SK-N-SH (cell line): ENCODE measurements at regions not wholly inside any gene's neighbourhood (a gene's known extent, or its start where the extent isn't known, plus 50 kb on each side); places are given as distances from the start of the nearest gene placed in this dataset.

ENCODE experiments used
- CTCF ChIA-PET: fragments of 300-600, 350-600 bp; formaldehyde crosslinking; extraction: SDS; loops from one replicate; lab custom pipeline; 2021; lab: Yijun Ruan, JAX
- POLR2A ChIA-PET: fragments of 350-600 bp; sonication (Branson Sonifier 250); formaldehyde crosslinking; extraction: SDS; loops from one replicate; lab custom pipeline; 2020; ENCODE audit warnings: antibody characterized with exemption, inconsistent platforms; lab: Yijun Ruan, JAX
- DNase-seq: peaks from one replicate; pipeline ENCODE4 v3.0.0; 2012
- H2AFZ ChIP-seq: fragments of 200-600 bp; sonication (generic); 2 replicates; pipeline ENCODE4 v1.8.1; 2016; ENCODE audit warnings: antibody characterized with exemption, mild to moderate bottlenecking, low read depth
- H3F3A ChIP-seq: fragments of 200-600 bp; sonication (generic); replicated peaks from 2 replicates; pipeline ENCODE3; 2016; ENCODE audit warnings: antibody characterized with exemption, mild to moderate bottlenecking; ENCODE audit not compliant: insufficient read depth
- H3K27ac ChIP-seq, 2 experiments: fragments of 200-500 bp in 1 of 2; fragments of 200-600 bp in 1 of 2; sonication (Bioruptor generic) in 1 of 2; sonication (generic), shearing (Covaris generic) in 1 of 2; 2 replicates each; pipeline versions ENCODE4 v1.5.1 to v1.6.1; 2014 to 2016; ENCODE audit warnings: low read depth in 2 of 2, inconsistent platforms in 1 of 2, low read length in 1 of 2, mild to moderate bottlenecking in 1 of 2, mixed read lengths in 1 of 2
- H3K27me3 ChIP-seq: fragments of 200-600 bp; sonication (generic), shearing (Covaris generic); 2 replicates; pipeline ENCODE4 v1.6.1; 2016; ENCODE audit warnings: mixed run types; ENCODE audit not compliant: insufficient read depth
- H3K36me3 ChIP-seq, 2 experiments: fragments of 200-500 bp in 1 of 2; fragments of 200-600 bp in 1 of 2; sonication (Bioruptor generic) in 1 of 2; sonication (generic) in 1 of 2; replicated peaks in 1 of 2; 2 replicates each; pipeline versions ENCODE3 to v1.5.1; 2014 to 2016; ENCODE audit warnings: low read length in 1 of 2, mild to moderate bottlenecking in 1 of 2; ENCODE audit not compliant: insufficient read depth in 2 of 2, control insufficient read depth in 1 of 2
- H3K4me1 ChIP-seq, 2 experiments: fragments of 200-500 bp in 1 of 2; fragments of 200-600 bp in 1 of 2; sonication (Bioruptor generic) in 1 of 2; sonication (generic), shearing (Covaris generic) in 1 of 2; 2 replicates each; pipeline versions ENCODE4 v1.5.1 to v1.6.1; 2014 to 2016; ENCODE audit warnings: low read depth in 1 of 2, low read length in 1 of 2, mixed run types in 1 of 2; ENCODE audit not compliant: insufficient read depth in 2 of 2, control insufficient read depth in 1 of 2
- H3K4me2 ChIP-seq: fragments of 200-600 bp; sonication (generic), shearing (Covaris generic); 2 replicates; pipeline ENCODE4 v1.6.1; 2017; ENCODE audit warnings: mixed run types
- H3K4me3 ChIP-seq, 2 experiments: fragments of 200-500 bp in 1 of 2; fragments of 200-600 bp in 1 of 2; sonication (Bioruptor generic) in 1 of 2; sonication (generic), shearing (Covaris generic) in 1 of 2; 2 replicates each; pipeline versions ENCODE4 v1.5.1 to v1.8.1; 2014 to 2016; ENCODE audit warnings: low read depth in 2 of 2, inconsistent platforms in 1 of 2, low read length in 1 of 2, mild to moderate bottlenecking in 1 of 2, mixed read lengths in 1 of 2, moderate library complexity in 1 of 2
- H3K79me2 ChIP-seq: fragments of 200-600 bp; sonication (generic); 2 replicates; pipeline ENCODE4 v1.8.1; 2017; ENCODE audit warnings: mild to moderate bottlenecking; ENCODE audit not compliant: insufficient read depth
- H3K9ac ChIP-seq: fragments of 200-600 bp; sonication (generic); 2 replicates; pipeline ENCODE4 v1.6.1; 2017; ENCODE audit warnings: mixed run types
- H3K9me2 ChIP-seq: fragments of 200-600 bp; sonication (generic); 2 replicates; pipeline ENCODE4 v1.6.1; 2017; ENCODE audit warnings: mixed run types
- H3K9me3 ChIP-seq: fragments of 200-600 bp; sonication (generic); 2 replicates; pipeline ENCODE4 v1.6.1; 2017; ENCODE audit warnings: mixed run types, mild to moderate bottlenecking, moderate library complexity
- H4K20me1 ChIP-seq: fragments of 200-600 bp; sonication (generic); 2 replicates; pipeline ENCODE4 v1.6.1; 2017; ENCODE audit warnings: mild to moderate bottlenecking, mixed run types; ENCODE audit not compliant: insufficient read depth
- CHD2 ChIP-seq: fragments of 150-350 bp; IDR thresholded peaks from 2 replicates; pipeline ENCODE4 v1.6.1; 2018; ENCODE audit warnings: low read length; ENCODE audit not compliant: partially characterized antibody
- ELF1 ChIP-seq: IDR thresholded peaks from 2 replicates; pipeline ENCODE4 v1.4.0; 2012
- EP300 ChIP-seq, 2 experiments: IDR thresholded peaks; 2 replicates each; pipeline versions ENCODE4 v1.4.0 to v1.6.1; 2012; ENCODE audit warnings: borderline replicate concordance in 1 of 2, low read depth in 1 of 2, low read length in 1 of 2
- EZH2phosphoT487 ChIP-seq: fragments of 200-600 bp; sonication (generic); IDR thresholded peaks from 2 replicates; pipeline ENCODE4 v1.6.1; 2017; ENCODE audit warnings: low read depth, mixed run types, mild to moderate bottlenecking, antibody characterized with exemption, moderate library complexity, borderline replicate concordance
- GATA2 ChIP-seq: sonication (generic); formaldehyde crosslinking; IDR thresholded peaks from 2 replicates; pipeline ENCODE4 v1.5.0; 2020; ENCODE audit warnings: mild to moderate bottlenecking, missing genetic modification reagents
- JUND ChIP-seq: IDR thresholded peaks from 2 replicates; pipeline ENCODE4 v1.4.0; 2012
- MAX ChIP-seq: IDR thresholded peaks from 2 replicates; pipeline ENCODE4 v1.4.0; 2012; ENCODE audit warnings: low read depth
- MEF2A ChIP-seq: IDR thresholded peaks from 2 replicates; pipeline ENCODE4 v1.4.0; 2012; ENCODE audit warnings: low read depth, borderline replicate concordance
- NRF1 ChIP-seq: IDR thresholded peaks from 2 replicates; pipeline ENCODE4 v1.6.1; 2012; ENCODE audit warnings: low read depth, mild to moderate bottlenecking, low read length
- RCOR1 ChIP-seq: fragments of 150-350 bp; IDR thresholded peaks from 2 replicates; pipeline ENCODE4 v1.6.1; 2017; ENCODE audit warnings: antibody characterized with exemption, low read length
- RFX5 ChIP-seq: IDR thresholded peaks from 2 replicates; pipeline ENCODE4 v1.6.1; 2012; ENCODE audit warnings: mild to moderate bottlenecking, improper control_type of control experiment, low read length
- RXRA ChIP-seq: IDR thresholded peaks from 2 replicates; pipeline ENCODE4 v1.4.0; 2012; ENCODE audit warnings: low read depth, mild to moderate bottlenecking, borderline replicate concordance
- SIN3A ChIP-seq: IDR thresholded peaks from 2 replicates; pipeline ENCODE4 v1.6.1; 2012; ENCODE audit warnings: low read depth, mild to moderate bottlenecking, low read length, moderate library complexity, borderline replicate concordance
- TCF12 ChIP-seq: IDR thresholded peaks from 2 replicates; pipeline ENCODE4 v1.4.0; 2012
- TEAD4 ChIP-seq: IDR thresholded peaks from 2 replicates; pipeline ENCODE4 v1.4.0; 2012; ENCODE audit warnings: mild to moderate bottlenecking, borderline replicate concordance; ENCODE audit not compliant: insufficient read depth
- YY1 ChIP-seq: IDR thresholded peaks from 2 replicates; pipeline ENCODE4 v1.4.0; 2012; ENCODE audit warnings: low read depth, mild to moderate bottlenecking
- WGBS: methylation state at CpG from one replicate; pipeline ENCODE4 v1.1.6; 2017; ENCODE audit warnings: low lambda C conversion rate; 5-methylcytosine and 5-hydroxymethylcytosine counted together
- TF ChIP-seq, protein P1 (sequence below): IDR thresholded peaks from 2 replicates; pipeline ENCODE4 v1.4.0; 2012; ENCODE audit warnings: low read depth, borderline replicate concordance
- TF ChIP-seq, protein P2 (sequence below): IDR thresholded peaks from 2 replicates; pipeline ENCODE4 v1.6.1; 2012; ENCODE audit warnings: mild to moderate bottlenecking, low read depth, low read length, moderate library complexity
- TF ChIP-seq, protein P3 (sequence below): IDR thresholded peaks from 2 replicates; pipeline ENCODE4 v1.4.0; 2012; ENCODE audit warnings: low read depth, borderline replicate concordance
- TF ChIP-seq, protein P4 (sequence below): IDR thresholded peaks from 2 replicates; pipeline ENCODE4; 2012

- Histone ChIP-seq H3K79me2 (no peaks in the 10 kb centered on the region), H3K9ac (no peak overlapping the region), H3K4me3 (no peak overlapping the region), H3K27ac (no peak overlapping the region), H4K20me1 (no peaks in the 10 kb centered on the region), H3K36me3 (no peaks in the 10 kb centered on the region), H3F3A (no peaks in the 10 kb centered on the region), H2AFZ (no peak overlapping the region), H3K9me3 (no peaks in the 10 kb centered on the region), H3K9me2 (no peaks in the 10 kb centered on the region), H3K4me2 (no peak overlapping the region), H3K4me1 (no peaks in the 10 kb centered on the region), H3K27me3 (no peaks in the 10 kb centered on the region)
- TF ChIP-seq, protein P1, sequence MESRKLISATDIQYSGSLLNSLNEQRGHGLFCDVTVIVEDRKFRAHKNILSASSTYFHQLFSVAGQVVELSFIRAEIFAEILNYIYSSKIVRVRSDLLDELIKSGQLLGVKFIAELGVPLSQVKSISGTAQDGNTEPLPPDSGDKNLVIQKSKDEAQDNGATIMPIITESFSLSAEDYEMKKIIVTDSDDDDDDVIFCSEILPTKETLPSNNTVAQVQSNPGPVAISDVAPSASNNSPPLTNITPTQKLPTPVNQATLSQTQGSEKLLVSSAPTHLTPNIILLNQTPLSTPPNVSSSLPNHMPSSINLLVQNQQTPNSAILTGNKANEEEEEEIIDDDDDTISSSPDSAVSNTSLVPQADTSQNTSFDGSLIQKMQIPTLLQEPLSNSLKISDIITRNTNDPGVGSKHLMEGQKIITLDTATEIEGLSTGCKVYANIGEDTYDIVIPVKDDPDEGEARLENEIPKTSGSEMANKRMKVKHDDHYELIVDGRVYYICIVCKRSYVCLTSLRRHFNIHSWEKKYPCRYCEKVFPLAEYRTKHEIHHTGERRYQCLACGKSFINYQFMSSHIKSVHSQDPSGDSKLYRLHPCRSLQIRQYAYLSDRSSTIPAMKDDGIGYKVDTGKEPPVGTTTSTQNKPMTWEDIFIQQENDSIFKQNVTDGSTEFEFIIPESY, result no peak
- TF ChIP-seq GATA2 (CRISPR knock-in tag) (no peak), YY1 (no peak), MAX (no peak), TCF12 (no peak), RXRA (no peak), EP300 (IDR thresholded peaks at IDR 0.05; ENCODE audit: borderline replicate concordance in 1 of 2, low read depth in 1 of 2, low read length in 1 of 2) (no peak), ELF1 (no peak), TEAD4 (no peak), EZH2phosphoT487 (no peak), RFX5 (no peak), RCOR1 (no peak)
- TF ChIP-seq, protein P2, sequence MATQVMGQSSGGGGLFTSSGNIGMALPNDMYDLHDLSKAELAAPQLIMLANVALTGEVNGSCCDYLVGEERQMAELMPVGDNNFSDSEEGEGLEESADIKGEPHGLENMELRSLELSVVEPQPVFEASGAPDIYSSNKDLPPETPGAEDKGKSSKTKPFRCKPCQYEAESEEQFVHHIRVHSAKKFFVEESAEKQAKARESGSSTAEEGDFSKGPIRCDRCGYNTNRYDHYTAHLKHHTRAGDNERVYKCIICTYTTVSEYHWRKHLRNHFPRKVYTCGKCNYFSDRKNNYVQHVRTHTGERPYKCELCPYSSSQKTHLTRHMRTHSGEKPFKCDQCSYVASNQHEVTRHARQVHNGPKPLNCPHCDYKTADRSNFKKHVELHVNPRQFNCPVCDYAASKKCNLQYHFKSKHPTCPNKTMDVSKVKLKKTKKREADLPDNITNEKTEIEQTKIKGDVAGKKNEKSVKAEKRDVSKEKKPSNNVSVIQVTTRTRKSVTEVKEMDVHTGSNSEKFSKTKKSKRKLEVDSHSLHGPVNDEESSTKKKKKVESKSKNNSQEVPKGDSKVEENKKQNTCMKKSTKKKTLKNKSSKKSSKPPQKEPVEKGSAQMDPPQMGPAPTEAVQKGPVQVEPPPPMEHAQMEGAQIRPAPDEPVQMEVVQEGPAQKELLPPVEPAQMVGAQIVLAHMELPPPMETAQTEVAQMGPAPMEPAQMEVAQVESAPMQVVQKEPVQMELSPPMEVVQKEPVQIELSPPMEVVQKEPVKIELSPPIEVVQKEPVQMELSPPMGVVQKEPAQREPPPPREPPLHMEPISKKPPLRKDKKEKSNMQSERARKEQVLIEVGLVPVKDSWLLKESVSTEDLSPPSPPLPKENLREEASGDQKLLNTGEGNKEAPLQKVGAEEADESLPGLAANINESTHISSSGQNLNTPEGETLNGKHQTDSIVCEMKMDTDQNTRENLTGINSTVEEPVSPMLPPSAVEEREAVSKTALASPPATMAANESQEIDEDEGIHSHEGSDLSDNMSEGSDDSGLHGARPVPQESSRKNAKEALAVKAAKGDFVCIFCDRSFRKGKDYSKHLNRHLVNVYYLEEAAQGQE, result no peak
- DNase-seq, result no peak
- WGBS, result 34% methylated on average over 1 of the region's 1 CpG
- ChIA-PET CTCF (no interaction called here), POLR2A (no interaction called here)
Measured at GRCh38 chr9:78158286-78158685, 77.6 kb upstream of the CEP78 start.

GRCh38 chr9:78150983-78151356 is 84.9 kb upstream of the CEP78 start:
- 91% methylated on average over 14 of the region's 20 CpGs for WGBS
- Histone ChIP-seq H3K79me2 (no peaks in the 10 kb centered on the region), H3K4me2 (no peak overlapping the region), H2AFZ (no peak overlapping the region), H3K9ac (no peak overlapping the region), H3K27me3 (no peaks in the 10 kb centered on the region), H3K36me3 (no peaks in the 10 kb centered on the region), H3F3A (no peaks in the 10 kb centered on the region), H3K9me2 (no peaks in the 10 kb centered on the region), H3K4me3 (no peak overlapping the region), H4K20me1 (no peaks in the 10 kb centered on the region), H3K4me1 (no peaks in the 10 kb centered on the region), H3K27ac (no peak overlapping the region), H3K9me3 (no peaks in the 10 kb centered on the region)
- DNase-seq, result no peak
- CTCF ChIA-PET, result interaction anchor here (1.9 kb wide), 1 partner anchor 34 kb away, joined by 5 read pairs; no protein-coding TSS in a partner anchor
- POLR2A ChIA-PET, result no interaction called here
- TF ChIP-seq, protein P3, sequence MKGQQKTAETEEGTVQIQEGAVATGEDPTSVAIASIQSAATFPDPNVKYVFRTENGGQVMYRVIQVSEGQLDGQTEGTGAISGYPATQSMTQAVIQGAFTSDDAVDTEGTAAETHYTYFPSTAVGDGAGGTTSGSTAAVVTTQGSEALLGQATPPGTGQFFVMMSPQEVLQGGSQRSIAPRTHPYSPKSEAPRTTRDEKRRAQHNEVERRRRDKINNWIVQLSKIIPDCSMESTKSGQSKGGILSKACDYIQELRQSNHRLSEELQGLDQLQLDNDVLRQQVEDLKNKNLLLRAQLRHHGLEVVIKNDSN, result no peak
- TF ChIP-seq TEAD4, result no peak
- TF ChIP-seq, protein P4, sequence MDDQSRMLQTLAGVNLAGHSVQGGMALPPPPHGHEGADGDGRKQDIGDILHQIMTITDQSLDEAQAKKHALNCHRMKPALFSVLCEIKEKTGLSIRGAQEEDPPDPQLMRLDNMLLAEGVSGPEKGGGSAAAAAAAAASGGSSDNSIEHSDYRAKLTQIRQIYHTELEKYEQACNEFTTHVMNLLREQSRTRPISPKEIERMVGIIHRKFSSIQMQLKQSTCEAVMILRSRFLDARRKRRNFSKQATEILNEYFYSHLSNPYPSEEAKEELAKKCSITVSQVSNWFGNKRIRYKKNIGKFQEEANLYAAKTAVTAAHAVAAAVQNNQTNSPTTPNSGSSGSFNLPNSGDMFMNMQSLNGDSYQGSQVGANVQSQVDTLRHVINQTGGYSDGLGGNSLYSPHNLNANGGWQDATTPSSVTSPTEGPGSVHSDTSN, result no peak
- TF ChIP-seq RXRA, result no peak
- TF ChIP-seq NRF1, result no peak
- no peak for TF ChIP-seq CHD2
- TF ChIP-seq JUND, result no peak
- TF ChIP-seq SIN3A, result no peak
- no peak for TF ChIP-seq RCOR1
- no peak for TF ChIP-seq MEF2A
